ENCODE measurements at regions not wholly inside any gene's neighbourhood (a gene's known extent, or its start where the extent isn't known, plus 50 kb on each side); places are given as distances from the start of the nearest gene placed in this dataset.

DNA sequence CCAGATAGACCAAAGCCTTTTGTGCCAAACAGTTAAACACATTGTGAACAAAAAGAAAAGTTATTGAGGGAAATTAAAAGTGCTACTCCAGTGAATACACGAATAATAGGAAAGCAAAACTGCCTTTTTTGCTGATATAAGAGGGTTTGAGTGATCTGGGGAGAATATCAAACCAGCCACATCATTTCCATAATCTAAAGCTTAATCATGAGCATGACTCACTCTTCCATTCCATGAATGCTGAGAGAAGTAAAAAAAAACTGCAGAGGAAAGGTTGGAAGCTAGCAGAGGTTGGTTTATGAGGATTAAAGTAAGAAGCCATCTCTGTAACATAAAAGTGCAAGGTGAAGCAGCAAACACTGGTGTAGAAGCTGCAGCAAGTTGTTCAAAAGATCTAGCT lies 350.6 kb upstream of the NCAM2 start:
- intact Hi-C loops (cut with micrococcal nuclease; ENCODE audit: unreplicated experiment): no loop called here
- no peak for DNase-seq (ENCODE audit: low spot score)
- Histone ChIP-seq H3K9me3 (ENCODE audit: low read length) (peaks cover 22% of the 10 kb centered on the region; the same call in 1 of the 2 replicates), H4K20me1 (ENCODE audit: insufficient read depth, low read length) (no peaks in the 10 kb centered on the region), H3K27ac (ENCODE audit: low read depth, low read length, poor library complexity, severe bottlenecking) (no peak overlapping the region), H3K79me2 (ENCODE audit: insufficient read depth, low read depth, low read length) (no peaks in the 10 kb centered on the region), H2AFZ (ENCODE audit: low read length) (no peak overlapping the region), H3K4me1 (ENCODE audit: insufficient read depth, low read length, poor library complexity, severe bottlenecking) (no peaks in the 10 kb centered on the region), H3K4me2 (ENCODE audit: low read length) (no peak overlapping the region), H3K36me3 (ENCODE audit: insufficient read depth, low read length) (no peaks in the 10 kb centered on the region), H3K4me3 (ENCODE audit: low read depth, low read length, poor library complexity, severe bottlenecking) (no peak overlapping the region), H3K9me2 (ENCODE audit: insufficient read depth, low read length) (no peaks in the 10 kb centered on the region)
- ChIA-PET POLR2A (no interaction called here), CTCF (ENCODE audit: unreplicated experiment) (no interaction called here)
- no TSS peak for BruUV-seq (replicated peaks)
- TF ChIP-seq, protein P1, sequence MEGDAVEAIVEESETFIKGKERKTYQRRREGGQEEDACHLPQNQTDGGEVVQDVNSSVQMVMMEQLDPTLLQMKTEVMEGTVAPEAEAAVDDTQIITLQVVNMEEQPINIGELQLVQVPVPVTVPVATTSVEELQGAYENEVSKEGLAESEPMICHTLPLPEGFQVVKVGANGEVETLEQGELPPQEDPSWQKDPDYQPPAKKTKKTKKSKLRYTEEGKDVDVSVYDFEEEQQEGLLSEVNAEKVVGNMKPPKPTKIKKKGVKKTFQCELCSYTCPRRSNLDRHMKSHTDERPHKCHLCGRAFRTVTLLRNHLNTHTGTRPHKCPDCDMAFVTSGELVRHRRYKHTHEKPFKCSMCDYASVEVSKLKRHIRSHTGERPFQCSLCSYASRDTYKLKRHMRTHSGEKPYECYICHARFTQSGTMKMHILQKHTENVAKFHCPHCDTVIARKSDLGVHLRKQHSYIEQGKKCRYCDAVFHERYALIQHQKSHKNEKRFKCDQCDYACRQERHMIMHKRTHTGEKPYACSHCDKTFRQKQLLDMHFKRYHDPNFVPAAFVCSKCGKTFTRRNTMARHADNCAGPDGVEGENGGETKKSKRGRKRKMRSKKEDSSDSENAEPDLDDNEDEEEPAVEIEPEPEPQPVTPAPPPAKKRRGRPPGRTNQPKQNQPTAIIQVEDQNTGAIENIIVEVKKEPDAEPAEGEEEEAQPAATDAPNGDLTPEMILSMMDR (conservative IDR thresholded peaks at IDR 0.05; ENCODE audit: low read length): no peak
- no peak for TF ChIP-seq EZH2phosphoT487 (IDR thresholded peaks at IDR 0.05; ENCODE audit: borderline replicate concordance, low read depth, low read length)

DNA sequence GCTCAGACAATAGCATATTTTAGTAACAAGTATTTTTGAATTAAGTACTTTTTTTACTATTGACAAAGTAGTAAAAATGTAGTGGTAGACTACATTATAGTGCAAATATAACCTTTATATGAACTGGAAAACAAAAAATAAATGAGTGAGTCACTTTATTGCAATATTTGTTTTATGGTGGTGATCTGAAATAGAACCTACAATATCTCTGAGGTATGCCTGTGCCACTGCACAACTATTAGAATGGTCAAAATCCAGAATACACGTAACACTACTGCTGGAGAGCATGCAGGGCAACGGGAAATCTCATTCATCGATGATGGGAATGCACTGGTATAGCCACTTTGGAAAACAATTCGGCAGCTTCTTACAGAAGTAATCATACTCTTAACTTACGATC lies 349.0 kb upstream of the NCAM2 start:
- no peak overlapping the region for H3K27ac ChIP-seq (ENCODE audit: low read depth, low read length, poor library complexity, severe bottlenecking)
- peaks cover 31% of the 10 kb centered on the region for H3K9me3 ChIP-seq (ENCODE audit: low read length)
- H3K4me2 ChIP-seq (ENCODE audit: low read length): no peak overlapping the region
- no peaks in the 10 kb centered on the region for H3K79me2 ChIP-seq (ENCODE audit: insufficient read depth, low read depth, low read length)
- no peaks in the 10 kb centered on the region for H3K36me3 ChIP-seq (ENCODE audit: insufficient read depth, low read length)
- H3K4me1 ChIP-seq (ENCODE audit: insufficient read depth, low read length, poor library complexity, severe bottlenecking): no peaks in the 10 kb centered on the region
- ChIA-PET CTCF (ENCODE audit: unreplicated experiment) (no interaction called here), POLR2A (no interaction called here)
- intact Hi-C loops (cut with micrococcal nuclease; ENCODE audit: unreplicated experiment): no loop called here
- DNase-seq (ENCODE audit: low spot score): no peak
- H2AFZ ChIP-seq (ENCODE audit: low read length): no peak overlapping the region
- H4K20me1 ChIP-seq (ENCODE audit: insufficient read depth, low read length): no peaks in the 10 kb centered on the region
- TF ChIP-seq, protein P1 (conservative IDR thresholded peaks at IDR 0.05; ENCODE audit: low read length): no peak
- no peak for TF ChIP-seq EZH2phosphoT487 (IDR thresholded peaks at IDR 0.05; ENCODE audit: borderline replicate concordance, low read depth, low read length)
- BruUV-seq (replicated peaks): no TSS peak
- no peak overlapping the region for H3K4me3 ChIP-seq (ENCODE audit: low read depth, low read length, poor library complexity, severe bottlenecking)
- H3K9me2 ChIP-seq (ENCODE audit: insufficient read depth, low read length): no peaks in the 10 kb centered on the region

DNA sequence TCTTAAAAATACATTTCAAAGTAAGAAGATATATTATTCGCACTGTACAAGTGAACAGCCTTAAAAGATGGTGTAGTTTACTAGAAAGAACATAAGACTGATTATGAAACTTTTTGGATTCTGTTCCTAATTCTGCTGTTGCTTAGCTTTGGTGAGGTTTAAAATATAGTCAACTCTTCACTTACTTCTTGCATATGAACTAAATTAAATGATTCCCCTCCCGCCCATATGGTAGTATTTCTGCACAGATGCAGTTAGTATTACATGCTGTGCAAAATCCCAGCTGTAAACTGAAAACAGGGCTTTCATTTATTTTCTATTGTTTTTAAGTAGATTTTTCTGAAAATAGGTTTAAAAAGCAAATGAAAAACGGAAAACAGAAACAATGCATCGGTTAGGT lies 345.4 kb upstream of the NCAM2 start:
- Histone ChIP-seq H2AFZ (ENCODE audit: low read length) (no peak overlapping the region), H3K4me3 (ENCODE audit: low read depth, low read length, poor library complexity, severe bottlenecking) (no peak overlapping the region), H3K4me1 (ENCODE audit: insufficient read depth, low read length, poor library complexity, severe bottlenecking) (no peaks in the 10 kb centered on the region), H3K79me2 (ENCODE audit: insufficient read depth, low read depth, low read length) (no peaks in the 10 kb centered on the region), H3K9me3 (ENCODE audit: low read length) (peaks cover 31% of the 10 kb centered on the region), H3K9me2 (ENCODE audit: insufficient read depth, low read length) (no peaks in the 10 kb centered on the region), H4K20me1 (ENCODE audit: insufficient read depth, low read length) (no peaks in the 10 kb centered on the region), H3K27ac (ENCODE audit: low read depth, low read length, poor library complexity, severe bottlenecking) (no peak overlapping the region), H3K4me2 (ENCODE audit: low read length) (no peak overlapping the region), H3K36me3 (ENCODE audit: insufficient read depth, low read length) (no peaks in the 10 kb centered on the region)
- ChIA-PET CTCF (ENCODE audit: unreplicated experiment) (no interaction called here), POLR2A (interaction anchor here (0.6 to 1.2 kb wide), 2 partner anchors 10 to 168 kb away, joined by 3 read pairs; no protein-coding TSS in a partner anchor)
- no TSS peak for BruUV-seq (replicated peaks)
- no peak for TF ChIP-seq EZH2phosphoT487 (IDR thresholded peaks at IDR 0.05; ENCODE audit: borderline replicate concordance, low read depth, low read length)
- TF ChIP-seq, protein P1 (conservative IDR thresholded peaks at IDR 0.05; ENCODE audit: low read length): no peak
- intact Hi-C loops (cut with micrococcal nuclease; ENCODE audit: unreplicated experiment): no loop called here
- no peak for DNase-seq (ENCODE audit: low spot score)

Data from OCI-LY7 (cell line).